Activated B cell treated with CpG ODN at 0.5 μM for 24 hours (primary cell): ENCODE measurements at regions not wholly inside any gene's neighbourhood (a gene's known extent, or its start where the extent isn't known, plus 50 kb on each side); places are given as distances from the start of the nearest gene placed in this dataset.

Source experiments
- ATAC-seq: fragments of 200-7000 bp; cut with Tn5 transposase; one replicate; pipeline ENCODE4 v1.10.0; 2021; ENCODE audit warnings: low read depth, mild to moderate bottlenecking, moderate library complexity
- CTCF ChIA-PET: fragments of 350-600 bp; sonication (Branson Sonifier 250); formaldehyde crosslinking; loops from one replicate; lab custom pipeline; 2021; ENCODE audit warnings: antibody characterized with exemption; lab: Charles Lee
- POLR2A ChIA-PET: fragments of 350-600 bp; sonication (Branson Sonifier 250); formaldehyde crosslinking; loops from one replicate; lab custom pipeline; 2021; ENCODE audit warnings: antibody characterized with exemption; lab: Charles Lee
- DNase-seq: peaks from one replicate; pipeline ENCODE4 v3.0.0; 2022
- H3K27ac Mint-ChIP-seq: one replicate; pipeline ENCODE4 v1.8.0; 2020; ENCODE audit warnings: mixed read lengths
- H3K27me3 Mint-ChIP-seq: one replicate; pipeline ENCODE4 v1.8.0; 2021; ENCODE audit warnings: mixed read lengths
- H3K36me3 Mint-ChIP-seq: one replicate; pipeline ENCODE4 v1.8.0; 2021; ENCODE audit warnings: low read depth, mixed read lengths
- H3K4me1 Mint-ChIP-seq: one replicate; pipeline ENCODE4 v1.8.0; 2021; ENCODE audit warnings: mixed read lengths
- H3K4me3 Mint-ChIP-seq: one replicate; pipeline ENCODE4 v1.8.0; 2020; ENCODE audit warnings: mild to moderate bottlenecking, mixed read lengths
- H3K9me3 Mint-ChIP-seq: one replicate; pipeline ENCODE4 v1.8.0; 2020; ENCODE audit warnings: mixed read lengths
- CTCF ChIP-seq: fragments of 200-600 bp; IDR thresholded peaks from one replicate; pipeline ENCODE4 v1.8.0; 2022; ENCODE audit warnings: antibody characterized with exemption, mild to moderate bottlenecking
- intact Hi-C: fragments of 100-400 bp; cut with micrococcal nuclease; formaldehyde crosslinking; loops from one replicate; pipeline ENCODE4 v1.15.1; 2024

- CTCF ChIA-PET = no interaction called here
- H3K9me3 Mint-ChIP-seq = peaks cover 10% of the 10 kb centered on the region
- no peak for DNase-seq
- POLR2A ChIA-PET = no interaction called here
- H3K4me1 Mint-ChIP-seq = no peaks in the 10 kb centered on the region
- no peak for TF ChIP-seq CTCF
- intact Hi-C loops = no loop called here
- H3K36me3 Mint-ChIP-seq = no peaks in the 10 kb centered on the region
- no peak overlapping the region for H3K4me3 Mint-ChIP-seq
- no peak overlapping the region for H3K27ac Mint-ChIP-seq
- H3K27me3 Mint-ChIP-seq = no peaks in the 10 kb centered on the region
- no peak for ATAC-seq
These were observed 1355.1 kb upstream of the WWC1 start for GRCh38 chr5:166936351-166936750.

- CTCF ChIA-PET = no interaction called here
- no peaks in the 10 kb centered on the region for H3K36me3 Mint-ChIP-seq
- POLR2A ChIA-PET = no interaction called here
- intact Hi-C loops = no loop called here
- ATAC-seq (no peak), DNase-seq (no peak)
- peaks cover 9% of the 10 kb centered on the region for H3K9me3 Mint-ChIP-seq
- no peak overlapping the region for H3K27ac Mint-ChIP-seq
- no peak overlapping the region for H3K4me3 Mint-ChIP-seq
- TF ChIP-seq CTCF = no peak
- H3K4me1 Mint-ChIP-seq = no peaks in the 10 kb centered on the region
- H3K27me3 Mint-ChIP-seq = no peaks in the 10 kb centered on the region
These were observed 1353.4 kb upstream of the WWC1 start for GRCh38 chr5:166938071-166938470.

- Mint-ChIP-seq H3K4me3 (no peak overlapping the region), H3K9me3 (peaks cover 8% of the 10 kb centered on the region), H3K27me3 (no peaks in the 10 kb centered on the region), H3K36me3 (no peaks in the 10 kb centered on the region), H3K4me1 (no peaks in the 10 kb centered on the region), H3K27ac (no peak overlapping the region)
- ChIA-PET CTCF (no interaction called here), POLR2A (no interaction called here)
- no peak for DNase-seq
- no peak for TF ChIP-seq CTCF
- ATAC-seq = no peak
- intact Hi-C loops = no loop called here
These were observed 1348.5 kb upstream of the WWC1 start for GRCh38 chr5:166942948-166943347.

GRCh38 chr5:166947045-166947444 is 1344.4 kb upstream of the WWC1 start:
- Mint-ChIP-seq H3K27ac (no peak overlapping the region), H3K4me1 (no peaks in the 10 kb centered on the region), H3K4me3 (no peak overlapping the region), H3K9me3 (peaks cover 10% of the 10 kb centered on the region), H3K27me3 (no peaks in the 10 kb centered on the region), H3K36me3 (no peaks in the 10 kb centered on the region)
- ChIA-PET POLR2A (no interaction called here), CTCF (no interaction called here)
- no peak for TF ChIP-seq CTCF
- no peak for DNase-seq
- intact Hi-C loops = no loop called here
- ATAC-seq = no peak

GRCh38 chr5:166948679-166949078 is 1342.8 kb upstream of the WWC1 start:
- H3K27me3 Mint-ChIP-seq = no peaks in the 10 kb centered on the region
- TF ChIP-seq CTCF = no peak
- no peak for ATAC-seq
- no peaks in the 10 kb centered on the region for H3K36me3 Mint-ChIP-seq
- POLR2A ChIA-PET = no interaction called here
- no peak overlapping the region for H3K27ac Mint-ChIP-seq
- H3K9me3 Mint-ChIP-seq = peaks cover 4% of the 10 kb centered on the region
- H3K4me1 Mint-ChIP-seq = no peaks in the 10 kb centered on the region
- no peak overlapping the region for H3K4me3 Mint-ChIP-seq
- intact Hi-C loops = no loop called here
- CTCF ChIA-PET = no interaction called here
- DNase-seq = no peak
